Kasumi-1 (cell line): ENCODE measurements at regions not wholly inside any gene's neighbourhood (a gene's known extent, or its start where the extent isn't known, plus 50 kb on each side); places are given as distances from the start of the nearest gene placed in this dataset.
"Not testable (repeated sequence)": the region's sequence is repeated elsewhere in the genome, so short reads cannot be mapped to it uniquely, and the experiment has no call there.

Source experiments
- DNase-seq, 2 experiments: peaks; one replicate each; lab custom pipeline; 2025; lab: John Stamatoyannopoulos, UW

DNA sequence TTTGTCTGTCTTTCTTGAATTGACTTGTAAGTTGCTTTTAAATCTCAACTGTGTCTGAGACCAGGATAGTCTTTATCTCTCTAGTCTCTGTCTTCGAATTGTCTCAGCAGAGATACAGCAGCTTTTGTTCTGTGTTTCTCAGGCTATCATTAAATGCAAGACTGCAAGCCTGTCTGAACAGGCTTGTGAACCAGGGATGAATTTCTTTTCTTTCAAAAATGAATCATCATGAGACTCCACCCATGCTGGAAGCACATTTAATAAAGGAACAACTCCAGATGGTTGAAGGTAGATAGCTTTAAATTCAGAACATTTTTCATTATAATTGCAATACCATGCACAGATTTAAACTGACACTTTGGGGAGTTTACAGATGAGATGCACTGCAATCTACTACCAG is 155.9 kb downstream of the SEC23IP start:
- no peak for DNase-seq

DNA sequence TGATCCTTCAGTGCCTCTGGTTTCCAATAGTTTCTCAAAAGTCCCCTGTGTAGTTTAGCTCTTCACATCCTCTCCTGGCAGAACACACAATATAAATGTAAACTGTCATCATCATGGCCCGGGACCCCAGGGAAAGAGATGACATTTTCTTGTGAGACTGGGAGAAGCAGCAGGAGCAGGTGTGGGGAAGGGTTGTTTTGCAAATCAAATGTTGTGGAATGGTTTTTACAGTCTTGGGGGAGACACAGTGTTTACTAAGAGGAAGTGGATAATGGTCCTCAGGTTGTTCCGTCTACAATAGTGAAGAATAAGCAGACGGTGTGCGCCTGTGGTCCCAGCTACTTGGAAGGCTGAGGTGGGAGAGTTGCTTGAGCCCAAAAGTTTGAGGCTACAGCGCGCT is 159.1 kb downstream of the SEC23IP start:
- DNase-seq: no peak

DNA sequence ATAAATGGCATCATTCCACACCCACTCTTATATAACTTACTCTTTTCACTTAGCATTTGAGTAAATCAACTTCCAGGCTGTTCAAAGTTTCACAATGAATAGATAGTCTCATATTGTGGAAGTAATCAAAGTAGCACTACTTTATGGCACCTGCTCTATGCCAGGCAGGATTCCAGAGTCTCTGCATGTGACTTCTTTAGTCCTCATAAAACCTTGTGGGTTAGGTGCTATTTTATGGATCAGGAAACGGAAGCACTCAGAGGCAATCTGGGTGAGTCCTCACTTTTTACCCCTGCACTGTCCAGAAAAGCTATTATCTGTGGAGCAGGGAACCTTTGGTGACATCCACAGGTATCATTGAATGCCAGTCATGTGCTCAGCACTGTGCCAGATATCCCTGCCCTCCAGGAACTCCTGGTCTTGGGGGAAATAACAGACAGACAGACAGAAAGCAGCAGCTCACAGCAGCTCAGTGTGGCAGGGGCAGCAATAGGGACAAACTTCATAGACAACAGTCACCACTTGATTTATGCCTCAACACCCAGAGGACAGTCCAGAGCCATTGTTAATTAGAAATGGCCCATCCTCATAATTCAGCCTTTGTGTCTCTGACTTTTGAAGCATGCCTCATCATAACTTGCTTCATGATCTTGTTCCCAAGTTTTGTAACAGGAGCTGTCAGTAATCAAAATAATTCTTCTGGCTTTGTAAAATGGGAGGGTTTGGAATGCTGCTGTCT is 160.6 kb downstream of the SEC23IP start:
- DNase-seq: no peak

DNA sequence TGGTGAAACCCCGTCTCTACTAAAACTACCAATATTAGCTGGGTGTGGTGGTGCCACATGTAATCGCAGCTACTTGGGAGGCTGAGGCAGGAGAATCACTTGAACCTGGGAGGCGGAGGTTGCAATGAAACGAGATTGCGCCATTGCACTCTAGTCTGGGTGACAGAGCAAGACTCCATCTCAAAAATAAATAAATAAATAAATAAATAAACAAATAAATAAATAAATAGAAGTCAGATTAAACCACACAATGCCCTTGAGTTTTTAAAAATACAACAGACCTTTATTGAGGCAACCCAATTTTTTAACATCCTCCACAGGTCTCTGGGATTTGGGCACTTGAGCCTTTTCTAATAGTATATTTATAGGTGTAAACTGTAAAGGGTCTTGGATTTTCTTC is 167.3 kb downstream of the SEC23IP start:
- not testable (repeated sequence) for DNase-seq

DNA sequence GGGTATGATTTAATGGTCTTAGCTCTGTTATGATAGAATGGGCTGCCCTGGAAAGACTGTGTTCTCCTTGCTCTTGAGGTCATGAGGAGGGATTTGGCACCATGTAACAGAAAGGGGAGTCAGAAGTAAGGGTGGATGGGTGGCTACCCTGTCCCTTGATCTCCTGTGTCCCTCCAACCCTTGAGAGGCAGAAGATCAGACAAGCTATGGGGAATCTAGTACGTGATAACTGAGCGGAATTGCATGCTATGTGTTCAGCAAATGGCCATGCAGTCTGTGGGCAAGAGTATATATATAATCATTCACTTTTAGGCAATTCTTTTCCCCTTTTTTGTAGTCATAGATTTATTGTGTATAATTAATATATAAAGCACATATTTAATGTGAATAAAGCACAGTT is 174.9 kb downstream of the SEC23IP start:
- no peak for DNase-seq

- DNase-seq: no peak
Measured at GRCh38 chr10:120069700-120070099, 177.2 kb downstream of the SEC23IP start.

- DNase-seq: no peak
Measured at GRCh38 chr10:120075349-120075748, 182.8 kb downstream of the SEC23IP start.

- DNase-seq: no peak
Measured at GRCh38 chr10:120076996-120077706, 184.6 kb downstream of the SEC23IP start.

DNA sequence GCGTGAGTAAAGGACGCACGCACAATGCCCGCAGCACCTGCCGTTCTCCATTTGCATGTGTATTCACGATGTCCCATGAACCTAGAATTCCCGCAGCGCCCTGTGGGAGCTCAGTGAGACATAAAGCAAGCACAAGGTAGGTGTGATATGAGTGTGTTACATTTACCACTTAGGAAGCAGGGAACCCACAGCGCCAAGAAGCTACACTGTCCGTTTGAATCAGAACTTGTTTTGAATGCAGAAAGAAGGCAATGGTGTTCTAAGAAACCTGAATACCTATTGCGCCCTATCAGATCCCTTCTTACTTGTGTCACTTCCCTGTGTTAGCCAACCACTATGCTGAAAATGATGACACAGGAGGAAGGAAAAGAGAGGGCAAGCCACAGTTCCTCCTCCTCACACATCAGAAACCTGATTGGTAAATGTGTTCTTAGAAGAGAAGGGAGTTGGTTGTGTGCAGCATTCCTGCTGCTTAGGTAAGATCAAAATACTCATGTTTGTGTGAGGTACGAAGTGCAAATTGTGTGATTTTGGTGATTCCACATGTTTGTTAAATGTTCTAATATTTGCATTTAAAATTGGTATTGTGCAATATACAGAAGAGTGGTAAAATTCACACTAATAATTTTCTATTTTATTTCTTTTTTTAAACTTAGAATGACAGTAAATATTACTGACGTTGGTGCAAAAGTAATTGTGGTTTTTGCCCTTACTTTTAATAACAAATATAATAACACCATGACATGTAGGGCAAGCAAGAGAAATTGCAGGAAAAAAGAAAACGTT is 185.4 kb downstream of the SEC23IP start:
- DNase-seq: no peak

DNA sequence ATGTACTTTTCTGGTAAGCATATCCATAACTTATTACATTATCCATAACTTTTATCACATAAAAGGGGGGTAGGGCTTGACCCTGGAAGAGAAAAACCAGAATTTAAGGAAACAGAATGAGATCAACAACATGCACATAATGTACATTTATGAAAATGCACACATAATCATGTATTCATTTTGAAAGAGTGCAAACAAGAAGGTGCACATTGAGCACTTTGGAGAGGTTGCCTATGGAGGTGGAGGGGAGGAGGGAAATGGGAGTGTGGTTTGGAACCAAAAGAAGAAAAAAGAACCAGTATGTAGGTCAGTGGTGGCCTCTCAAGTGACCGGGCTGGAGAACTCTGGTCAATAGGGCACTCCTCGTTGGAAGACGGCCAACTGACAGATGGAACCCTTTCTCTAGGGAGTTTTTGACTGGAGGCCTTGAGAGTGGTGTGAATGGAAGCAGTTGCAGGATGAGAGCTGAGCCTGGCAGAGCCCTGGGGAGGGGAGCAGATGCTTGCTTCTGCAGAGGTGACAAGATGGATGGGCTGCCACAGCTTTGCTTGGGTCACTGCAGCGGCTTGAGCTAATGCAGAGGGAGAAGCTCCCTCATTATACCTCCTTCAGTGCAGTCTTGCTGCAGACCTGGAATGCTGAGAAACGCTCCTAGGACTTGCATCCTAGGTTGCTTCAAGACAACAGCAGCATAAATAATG is 192.7 kb downstream of the SEC23IP start:
- no peak for DNase-seq

DNA sequence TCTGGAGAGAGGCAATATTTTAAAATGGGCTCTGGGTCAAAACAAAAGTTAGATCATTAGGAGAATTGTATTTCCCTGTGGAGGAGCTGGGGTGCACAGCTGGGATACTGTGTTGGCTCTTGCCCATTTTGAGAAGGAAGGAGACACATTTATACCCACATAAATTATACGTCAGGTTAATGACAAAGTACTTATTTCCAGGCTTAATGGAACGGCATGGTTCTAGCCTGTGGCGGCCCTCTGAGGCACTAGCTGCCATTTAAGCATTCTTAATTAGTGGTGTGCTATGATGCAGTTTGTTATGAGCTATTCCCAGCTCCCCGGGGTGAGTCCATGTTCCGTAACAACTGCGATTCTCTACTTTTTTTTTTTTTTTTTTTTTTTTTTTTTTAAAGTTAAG is 193.5 kb downstream of the SEC23IP start:
- DNase-seq: no peak

- no peak for DNase-seq
Measured at GRCh38 chr10:120087109-120087508, 194.6 kb downstream of the SEC23IP start.

- no peak for DNase-seq
Measured at GRCh38 chr10:120095875-120096274, 203.3 kb downstream of the SEC23IP start.

- no peak for DNase-seq
Measured at GRCh38 chr10:120097766-120098165, 205.2 kb downstream of the SEC23IP start.

GRCh38 chr10:120098232-120098930 is 205.9 kb downstream of the SEC23IP start:
- no peak for DNase-seq

- no peak for DNase-seq
Measured at GRCh38 chr10:120103738-120104560, 211.4 kb downstream of the SEC23IP start.

GRCh38 chr10:120105001-120105400 is 212.5 kb downstream of the SEC23IP start:
- DNase-seq: no peak

- no peak for DNase-seq
Measured at GRCh38 chr10:120105492-120105891, 213.0 kb downstream of the SEC23IP start.

GRCh38 chr10:120108916-120109315 is 216.4 kb downstream of the SEC23IP start:
- no peak for DNase-seq

- DNase-seq: not testable (repeated sequence)
Measured at GRCh38 chr10:120109725-120110124, 217.2 kb downstream of the SEC23IP start.

GRCh38 chr10:120110196-120110595 is 217.7 kb downstream of the SEC23IP start:
- DNase-seq: no peak
